ENCODE measurements at regions not wholly inside any gene's neighbourhood (a gene's known extent, or its start where the extent isn't known, plus 50 kb on each side); places are given as distances from the start of the nearest gene placed in this dataset.

GRCh38 chr4:123929565-123929964 lies 533.0 kb downstream of the SPRY1 start (continued):
- TF ChIP-seq OVOL2 (CRISPR knock-in tag; IDR thresholded peaks at IDR 0.05; ENCODE audit: borderline replicate concordance) (no peak), ZNF138 (CRISPR knock-in tag; conservative IDR thresholded peaks at IDR 0.05) (no peak), GRHL2 (CRISPR knock-in tag; IDR thresholded peaks at IDR 0.05; ENCODE audit: insufficient replicate concordance, severe bottlenecking) (no peak), ZNF219 (CRISPR knock-in tag; IDR thresholded peaks at IDR 0.05; ENCODE audit: borderline replicate concordance) (no peak), ZNF416 (CRISPR knock-in tag; IDR thresholded peaks at IDR 0.05) (no peak), RELA (CRISPR knock-in tag; IDR thresholded peaks at IDR 0.05; ENCODE audit: borderline replicate concordance) (no peak)

- Mint-ChIP-seq H3K9me3 (peaks cover 10% of the 10 kb centered on the region), H3K36me3 (no peaks in the 10 kb centered on the region), H3K27ac (no peak overlapping the region), H3K4me3 (no peak overlapping the region), H3K27me3 (ENCODE audit: low read depth) (no peaks in the 10 kb centered on the region), H3K4me1 (peaks cover 13% of the 10 kb centered on the region)
- ChIA-PET POLR2A (no interaction called here), CTCF (no interaction called here)
- ATAC-seq (no peak), DNase-seq (ENCODE audit: low spot score) (no peak)
- TF ChIP-seq ZNF396 (CRISPR knock-in tag; IDR thresholded peaks at IDR 0.05; ENCODE audit: borderline replicate concordance) (no peak), FOXP1 (CRISPR knock-in tag; IDR thresholded peaks at IDR 0.05; ENCODE audit: borderline replicate concordance) (no peak), GRHL2 (CRISPR knock-in tag; IDR thresholded peaks at IDR 0.05; ENCODE audit: insufficient replicate concordance, severe bottlenecking) (no peak), SP1 (CRISPR knock-in tag; conservative IDR thresholded peaks at IDR 0.05) (no peak), IRF1 (CRISPR knock-in tag; IDR thresholded peaks at IDR 0.05) (no peak), NR2C2 (CRISPR knock-in tag; IDR thresholded peaks at IDR 0.05) (no peak), MXD4 (CRISPR knock-in tag; IDR thresholded peaks at IDR 0.05; ENCODE audit: borderline replicate concordance) (no peak), KAT7 (CRISPR knock-in tag; IDR thresholded peaks at IDR 0.05; ENCODE audit: borderline replicate concordance) (no peak), E2F5 (CRISPR knock-in tag; IDR thresholded peaks at IDR 0.05) (no peak), AR (CRISPR knock-in tag; IDR thresholded peaks at IDR 0.05) (no peak), NR1H2 (CRISPR knock-in tag; IDR thresholded peaks at IDR 0.05) (no peak)
Measured at GRCh38 chr4:123930996-123931395, 534.4 kb downstream of the SPRY1 start.

GRCh38 chr4:123934096-123934495 lies 537.5 kb downstream of the SPRY1 start:
- Mint-ChIP-seq H3K9me3 (peaks cover 10% of the 10 kb centered on the region), H3K27me3 (ENCODE audit: low read depth) (no peaks in the 10 kb centered on the region), H3K27ac (no peak overlapping the region), H3K4me1 (0 out of 2 replicates have a peak, but pooled peaks cover 6% of the 10 kb centered on the region), H3K36me3 (no peaks in the 10 kb centered on the region), H3K4me3 (no peak overlapping the region)
- TF ChIP-seq ESRRA (CRISPR knock-in tag; IDR thresholded peaks at IDR 0.05; ENCODE audit: borderline replicate concordance) (no peak), ZMAT4 (CRISPR knock-in tag; IDR thresholded peaks at IDR 0.05) (no peak)
- ChIA-PET POLR2A (no interaction called here), CTCF (no interaction called here)
- ATAC-seq (no peak), DNase-seq (ENCODE audit: low spot score) (no peak)

All from WTC11 (cell line).